Keratinocyte (primary cell): ENCODE measurements at regions not wholly inside any gene's neighbourhood (a gene's known extent, or its start where the extent isn't known, plus 50 kb on each side); places are given as distances from the start of the nearest gene placed in this dataset.

Source experiments
- DNase-seq: peaks from one replicate; pipeline ENCODE4 v3.0.0-alpha.2; 2011; ENCODE audit warnings: low read depth, missing footprints, low spot score
- FAIRE-seq: peaks from 2 replicates; lab custom pipeline; 2011; peaks lifted over from hg19 to GRCh38; lab: Jason Lieb, UNC
- H2AFZ ChIP-seq: 2 replicates; pipeline ENCODE4 v1.6.0; 2012; ENCODE audit warnings: low read length, control low read depth, inconsistent platforms; ENCODE audit not compliant: control insufficient read depth
- H3K27ac ChIP-seq: 2 replicates; pipeline ENCODE4 v1.5.1; 2011; ENCODE audit warnings: low read length; ENCODE audit not compliant: control insufficient read depth, insufficient read depth
- H3K27me3 ChIP-seq: 3 replicates; pipeline ENCODE4 v1.6.0; 2011; ENCODE audit warnings: low read length; ENCODE audit not compliant: control insufficient read depth, insufficient read depth; ENCODE audit errors: extremely low read depth
- H3K36me3 ChIP-seq, 2 experiments: 2 replicates in 1 of 2; 3 replicates in 1 of 2; pipeline ENCODE4 v1.5.1; 2011; ENCODE audit warnings: low read length in 2 of 2, mild to moderate bottlenecking in 1 of 2; ENCODE audit not compliant: control insufficient read depth in 2 of 2, insufficient read depth in 2 of 2; ENCODE audit errors: extremely low read depth in 1 of 2
- H3K4me1 ChIP-seq: 3 replicates; pipeline ENCODE4 v1.5.1; 2011; ENCODE audit warnings: low read length; ENCODE audit not compliant: control insufficient read depth, insufficient read depth; ENCODE audit errors: extremely low read depth
- H3K4me2 ChIP-seq: 3 replicates; pipeline ENCODE4 v1.6.0; 2011; ENCODE audit warnings: low read depth, low read length; ENCODE audit not compliant: control insufficient read depth, insufficient read depth; ENCODE audit errors: extremely low read depth
- H3K4me3 ChIP-seq, 3 experiments: fragments of 200-600 bp in 1 of 3; sonication (generic) in 1 of 3; 2 replicates in 2 of 3; 3 replicates in 1 of 3; pipeline ENCODE4 v1.5.1; 2011 to 2016; ENCODE audit warnings: low read length in 3 of 3, mild to moderate bottlenecking in 3 of 3, control low read depth in 2 of 3, inconsistent platforms in 1 of 3, low read depth in 1 of 3, mixed read lengths in 1 of 3, mixed run types in 1 of 3, moderate library complexity in 1 of 3; ENCODE audit not compliant: control insufficient read depth in 2 of 3, insufficient read depth in 2 of 3; ENCODE audit errors: extremely low read depth in 1 of 3
- H3K79me2 ChIP-seq: 2 replicates; pipeline ENCODE4 v1.6.0; 2012; ENCODE audit warnings: low read length; ENCODE audit not compliant: control insufficient read depth, insufficient read depth
- H3K9ac ChIP-seq: 3 replicates; pipeline ENCODE4 v1.6.0; 2011; ENCODE audit warnings: low read length; ENCODE audit not compliant: control insufficient read depth, insufficient read depth; ENCODE audit errors: extremely low read depth
- H3K9me1 ChIP-seq: 3 replicates; pipeline ENCODE4 v1.6.0; 2011; ENCODE audit warnings: low read length; ENCODE audit not compliant: control insufficient read depth, insufficient read depth; ENCODE audit errors: extremely low read depth
- H3K9me3 ChIP-seq: 2 replicates; pipeline ENCODE4 v1.5.1; 2012; ENCODE audit warnings: low read depth, low read length; ENCODE audit not compliant: control insufficient read depth
- H4K20me1 ChIP-seq: 3 replicates; pipeline ENCODE4 v1.6.0; 2011; ENCODE audit warnings: low read length; ENCODE audit not compliant: control insufficient read depth, insufficient read depth; ENCODE audit errors: extremely low read depth
- CTCF ChIP-seq, 3 experiments: IDR thresholded peaks in 1 of 3; conservative IDR thresholded peaks in 1 of 3; optimal IDR thresholded peaks in 1 of 3; 2 replicates in 2 of 3; 3 replicates in 1 of 3; pipeline versions ENCODE3 to v1.5.1; 2011; ENCODE audit warnings: low read length in 3 of 3, mild to moderate bottlenecking in 3 of 3, moderate library complexity in 2 of 3, control low read depth in 1 of 3, inconsistent platforms in 1 of 3; ENCODE audit not compliant: insufficient read depth in 2 of 3; ENCODE audit errors: extremely low read depth in 1 of 3
- EZH2 ChIP-seq: IDR thresholded peaks from one replicate; pipeline ENCODE4 v1.6.1; 2012; ENCODE audit warnings: inconsistent platforms, mild to moderate bottlenecking, low read length, moderate library complexity
- dilution Hi-C: fragments of 300-500 bp; cut with MboI; formaldehyde crosslinking; loops from one replicate; pipeline ENCODE4 v1.7.0; 2020; ENCODE audit warnings: low sequenced_read_pairs; ENCODE audit not compliant: extremely low pct_ligation_motif_present

DNA sequence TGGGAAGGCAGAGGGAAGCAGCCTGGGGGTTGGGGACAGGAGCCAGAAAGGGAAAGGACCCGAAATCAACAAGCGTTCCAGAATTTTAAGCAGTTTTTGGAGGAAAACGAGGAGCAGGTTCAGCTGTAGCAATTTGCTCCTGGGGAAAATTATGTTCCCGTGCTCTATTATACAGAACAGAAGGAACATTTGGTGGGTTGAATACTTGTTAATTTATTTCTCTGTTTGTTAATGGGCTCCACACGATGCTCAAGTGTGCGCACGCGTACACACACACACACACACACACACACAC, 149.2 kb upstream of the LINGO1 start:
- no peak overlapping the region for H2AFZ ChIP-seq
- no peak overlapping the region for H3K4me3 ChIP-seq
- no peaks in the 10 kb centered on the region for H4K20me1 ChIP-seq
- H3K36me3 ChIP-seq: no peaks in the 10 kb centered on the region
- no peak overlapping the region for H3K9ac ChIP-seq
- H3K79me2 ChIP-seq: no peaks in the 10 kb centered on the region
- no peak overlapping the region for H3K4me2 ChIP-seq
- H3K9me3 ChIP-seq: no peaks in the 10 kb centered on the region
- FAIRE-seq (no peak), DNase-seq (no peak)
- no peak overlapping the region for H3K27ac ChIP-seq
- H3K9me1 ChIP-seq: no peaks in the 10 kb centered on the region
- TF ChIP-seq CTCF (optimal IDR thresholded peaks at IDR 0.05 in 1 of 3, IDR thresholded peaks at IDR 0.05 in 1 of 3, conservative IDR thresholded peaks at IDR 0.05 in 1 of 3; ENCODE audit: extremely low read depth in 1 of 3, insufficient read depth in 2 of 3, low read length in 3 of 3): no peak
- TF ChIP-seq EZH2: no peak
- dilution Hi-C loops: no loop called here
- no peaks in the 10 kb centered on the region for H3K4me1 ChIP-seq
- peaks cover 8% of the 10 kb centered on the region for H3K27me3 ChIP-seq

DNA sequence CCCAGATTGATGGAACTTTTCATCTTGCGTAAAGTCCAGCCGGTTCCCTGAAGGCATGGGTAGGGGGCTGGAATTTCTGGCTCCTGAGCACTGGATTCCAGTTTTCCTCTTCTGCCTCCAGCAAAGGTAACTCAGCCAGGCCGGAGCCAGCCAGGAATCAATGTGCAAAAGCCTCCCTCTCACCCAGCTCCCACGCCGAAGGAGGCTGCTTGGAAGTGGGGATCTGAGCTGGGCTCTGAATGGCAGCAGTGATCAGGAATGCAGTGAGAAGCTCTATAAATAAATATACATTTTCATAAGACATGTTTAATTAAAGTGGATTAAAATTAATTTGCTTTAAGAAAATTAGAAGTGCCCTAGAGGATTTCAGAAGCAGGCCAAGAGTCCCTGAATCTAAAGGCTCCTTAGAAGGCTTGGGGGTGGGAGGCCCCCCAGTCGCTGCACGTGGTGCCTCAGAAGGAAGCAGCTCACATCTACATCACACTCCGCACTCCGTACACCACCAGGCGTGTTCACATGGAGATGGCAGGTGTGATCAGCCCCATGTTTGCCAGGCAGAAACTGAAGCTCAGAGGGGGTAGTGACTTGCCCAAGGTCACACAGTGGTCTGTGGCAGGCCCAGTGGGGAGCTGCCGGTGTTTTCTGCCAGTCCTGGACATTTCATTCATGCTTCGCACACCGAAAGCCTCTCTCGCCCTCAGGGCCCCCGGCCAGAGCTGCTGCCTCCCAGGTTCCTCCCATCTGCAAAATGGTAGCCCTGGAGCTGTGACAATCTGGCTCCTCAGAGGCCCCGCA, 148.6 kb upstream of the LINGO1 start:
- H3K4me3 ChIP-seq: no peak overlapping the region
- FAIRE-seq: no peak
- H3K36me3 ChIP-seq: no peaks in the 10 kb centered on the region
- dilution Hi-C loops: no loop called here
- no peak overlapping the region for H3K9ac ChIP-seq
- H3K4me2 ChIP-seq: no peak overlapping the region
- H3K27me3 ChIP-seq: peaks cover 4% of the 10 kb centered on the region
- no peaks in the 10 kb centered on the region for H3K9me1 ChIP-seq
- no peaks in the 10 kb centered on the region for H3K9me3 ChIP-seq
- H3K4me1 ChIP-seq: no peaks in the 10 kb centered on the region
- H2AFZ ChIP-seq: no peak overlapping the region
- no peak for DNase-seq
- H3K79me2 ChIP-seq: no peaks in the 10 kb centered on the region
- no peak overlapping the region for H3K27ac ChIP-seq
- TF ChIP-seq EZH2: no peak
- TF ChIP-seq CTCF (optimal IDR thresholded peaks at IDR 0.05 in 1 of 3, IDR thresholded peaks at IDR 0.05 in 1 of 3, conservative IDR thresholded peaks at IDR 0.05 in 1 of 3; ENCODE audit: extremely low read depth in 1 of 3, insufficient read depth in 2 of 3, low read length in 3 of 3): no peak
- H4K20me1 ChIP-seq: no peaks in the 10 kb centered on the region
